HG03097 (cell line): ENCODE measurements at regions not wholly inside any gene's neighbourhood (a gene's known extent, or its start where the extent isn't known, plus 50 kb on each side); places are given as distances from the start of the nearest gene placed in this dataset.
"Not testable (repeated sequence)": the region's sequence is repeated elsewhere in the genome, so short reads cannot be mapped to it uniquely, and the experiment has no call there.

Experiments used
- ATAC-seq: cut with Tn5 transposase; IDR thresholded peaks from one replicate; pipeline ENCODE4 v1.9.1; 2021; ENCODE audit not compliant: unreplicated experiment, low FRiP score

DNA sequence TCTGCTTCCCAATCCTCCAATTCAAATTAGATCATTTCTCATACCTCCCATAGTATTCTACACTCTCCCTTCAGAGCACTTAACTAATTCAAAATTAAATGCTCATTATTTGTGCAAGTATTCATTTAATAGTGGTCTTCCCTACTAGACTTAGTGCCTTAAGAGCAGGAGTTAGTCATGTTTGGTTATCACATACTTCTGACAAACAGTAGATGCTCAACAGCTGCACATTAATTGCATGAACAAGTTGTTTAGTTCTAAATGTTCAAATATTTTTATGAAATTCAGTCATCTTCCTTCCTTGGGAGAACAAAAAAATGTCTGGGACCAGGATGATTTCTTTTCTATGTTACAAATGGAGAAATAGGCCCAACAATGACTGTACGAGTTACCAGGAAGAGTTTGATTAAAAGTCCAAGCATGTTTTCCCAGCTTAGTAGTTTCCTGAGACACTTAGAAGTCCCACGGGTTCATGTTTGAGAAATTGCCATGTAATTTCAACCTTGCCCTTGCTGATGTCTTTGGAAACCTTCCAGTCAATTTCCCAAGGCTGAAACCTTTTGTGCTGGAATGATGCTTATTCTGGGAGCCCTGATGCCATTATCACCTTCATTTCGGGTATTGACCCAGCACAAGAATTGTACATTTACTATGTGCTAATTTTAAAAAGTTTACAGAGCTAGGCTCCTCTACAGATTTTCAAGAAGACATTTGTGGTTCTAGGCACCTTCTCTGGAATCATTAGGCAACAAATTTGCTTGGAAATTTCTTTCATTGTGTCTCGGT lies 437.9 kb upstream of the PLXNA2 start:
- no peak for ATAC-seq

DNA sequence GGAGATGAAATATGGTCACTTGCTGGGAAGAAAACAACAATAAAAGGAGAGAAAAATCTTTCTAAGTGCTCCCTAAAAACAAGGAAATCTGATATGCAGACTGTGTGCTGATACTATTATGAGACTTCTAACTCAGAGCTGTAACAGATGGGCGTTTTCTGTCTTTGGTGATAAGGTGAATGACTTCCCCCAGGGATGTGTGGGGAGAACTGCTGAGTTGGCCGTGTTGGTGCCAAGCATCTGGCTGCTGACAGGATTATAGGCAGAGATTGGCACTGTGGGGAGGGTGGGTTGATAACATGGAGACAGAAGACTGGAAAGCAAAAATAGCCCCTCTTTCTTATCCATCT lies 438.5 kb upstream of the PLXNA2 start:
- no peak for ATAC-seq

DNA sequence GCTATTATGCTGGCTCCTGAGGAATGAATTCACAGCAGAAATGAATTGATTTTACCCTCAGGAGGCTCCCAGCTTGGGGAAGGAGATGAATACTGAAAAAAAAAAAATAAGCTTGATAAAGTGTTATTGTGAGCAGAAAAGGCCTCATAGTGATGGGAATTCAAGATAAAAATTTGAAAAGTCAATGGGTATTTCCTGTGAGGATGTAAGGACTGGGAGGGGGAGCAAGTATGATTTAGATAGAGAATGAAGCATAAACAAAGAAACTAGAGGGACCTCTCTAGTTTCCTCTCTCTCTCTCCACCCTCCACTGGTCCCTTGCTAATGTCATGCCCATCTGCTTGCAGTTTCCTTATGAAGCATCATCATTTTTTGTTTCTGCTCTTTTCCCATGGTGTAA lies 439.0 kb upstream of the PLXNA2 start:
- no peak for ATAC-seq

DNA sequence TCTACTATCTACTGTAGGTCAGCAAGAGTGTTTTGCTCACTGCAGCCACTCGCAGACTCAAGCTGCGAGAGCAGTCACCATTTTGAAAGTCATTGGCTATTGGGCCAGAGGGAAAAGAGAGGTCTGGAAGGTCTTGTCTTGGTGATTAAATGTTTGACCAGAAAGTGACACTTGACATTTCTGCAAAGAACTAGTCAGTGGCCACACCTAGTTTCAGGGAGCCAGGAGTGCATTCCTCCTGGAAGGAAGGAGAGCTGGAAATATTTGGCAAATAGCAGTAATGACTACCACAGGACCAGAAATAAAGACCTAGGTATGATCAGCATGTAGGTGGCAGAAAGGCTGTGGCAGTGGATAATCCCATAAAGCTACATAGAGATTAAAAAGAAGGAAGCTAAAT lies 440.0 kb upstream of the PLXNA2 start:
- no peak for ATAC-seq

DNA sequence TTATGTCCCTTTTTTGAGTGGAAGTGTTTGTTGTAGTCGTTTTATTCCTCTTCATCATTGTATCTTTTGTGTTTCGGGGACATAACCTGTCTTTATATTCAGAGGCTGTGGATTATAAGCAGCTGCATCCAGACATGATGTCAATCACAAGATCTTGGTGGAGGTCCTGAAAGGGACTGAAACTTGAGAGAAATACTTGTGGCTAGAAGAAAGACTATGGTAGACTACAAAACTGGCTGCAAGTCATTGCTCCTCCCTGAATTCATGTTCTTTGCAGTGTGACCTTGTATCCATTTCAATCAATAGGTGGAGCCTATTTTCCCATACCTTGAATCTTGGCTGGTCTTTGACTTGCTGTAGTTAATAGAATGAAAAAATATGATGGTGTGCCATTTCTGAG lies 442.4 kb upstream of the PLXNA2 start:
- ATAC-seq: no peak

DNA sequence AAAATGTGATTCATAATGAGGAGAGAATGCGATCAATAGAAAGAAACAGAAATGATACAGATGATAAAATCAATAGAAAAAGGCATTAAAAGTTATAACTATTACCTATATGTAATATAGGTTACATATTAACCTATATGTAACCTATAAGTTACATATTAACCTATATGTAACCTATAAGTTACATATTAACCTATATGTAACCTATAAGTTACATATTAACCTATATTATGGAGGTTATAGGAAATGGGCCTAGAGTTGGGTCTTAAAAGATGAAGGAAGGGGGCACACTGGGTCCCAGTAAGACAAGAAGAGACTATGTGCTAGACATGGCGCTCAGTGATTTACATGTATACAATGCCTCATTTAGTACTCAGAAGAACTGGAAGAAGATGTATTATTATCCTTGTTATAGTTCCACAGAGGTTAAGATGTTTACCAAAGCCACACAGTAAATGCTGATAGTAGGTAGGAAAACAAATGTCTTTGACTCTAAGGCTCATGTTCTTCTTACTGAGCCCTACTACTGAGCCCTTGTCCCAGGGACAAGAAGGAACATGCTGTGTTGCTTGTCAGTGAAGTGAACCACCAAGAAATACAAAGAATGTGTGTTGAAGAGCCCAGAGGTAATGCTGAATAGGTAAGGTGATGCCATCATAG lies 444.6 kb upstream of the PLXNA2 start:
- no peak for ATAC-seq

DNA sequence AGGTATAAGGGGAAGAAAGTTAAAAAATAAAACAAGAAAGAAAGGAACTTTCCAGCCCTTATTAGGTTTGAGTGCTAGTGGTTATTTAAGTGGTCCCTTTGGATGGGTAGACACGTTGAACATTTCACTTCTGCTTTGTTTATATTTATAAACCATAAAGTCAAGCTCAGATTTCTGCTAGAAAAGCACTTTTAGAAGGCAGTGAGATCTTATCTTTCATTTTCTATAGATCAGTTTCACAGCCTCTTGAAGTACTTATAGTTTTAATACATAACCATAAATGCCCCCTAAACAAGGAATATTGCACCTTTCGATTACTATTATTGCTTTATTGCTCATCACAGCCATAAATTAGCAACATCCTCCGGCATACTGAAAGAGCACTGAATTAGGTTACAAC lies 446.8 kb upstream of the PLXNA2 start:
- no peak for ATAC-seq

DNA sequence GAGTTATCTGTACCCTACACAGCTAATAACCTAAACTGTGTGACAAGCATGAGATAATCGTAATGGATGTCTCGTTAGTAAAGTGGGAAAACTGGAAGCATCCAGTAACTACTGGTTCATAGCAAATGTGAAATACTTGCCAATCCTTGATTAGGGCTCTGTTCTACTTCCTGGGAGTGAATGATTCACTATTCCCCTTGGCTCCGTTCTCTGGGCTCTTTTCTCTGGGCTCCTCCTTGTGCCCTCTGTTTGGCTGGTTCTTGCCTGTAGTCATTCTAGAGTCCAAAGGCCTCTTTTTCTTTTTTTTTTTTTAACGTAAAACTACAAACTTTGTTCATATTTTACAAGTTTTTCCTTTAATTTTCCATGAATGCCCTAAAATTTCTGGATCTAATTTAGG lies 465.8 kb upstream of the PLXNA2 start:
- no peak for ATAC-seq

DNA sequence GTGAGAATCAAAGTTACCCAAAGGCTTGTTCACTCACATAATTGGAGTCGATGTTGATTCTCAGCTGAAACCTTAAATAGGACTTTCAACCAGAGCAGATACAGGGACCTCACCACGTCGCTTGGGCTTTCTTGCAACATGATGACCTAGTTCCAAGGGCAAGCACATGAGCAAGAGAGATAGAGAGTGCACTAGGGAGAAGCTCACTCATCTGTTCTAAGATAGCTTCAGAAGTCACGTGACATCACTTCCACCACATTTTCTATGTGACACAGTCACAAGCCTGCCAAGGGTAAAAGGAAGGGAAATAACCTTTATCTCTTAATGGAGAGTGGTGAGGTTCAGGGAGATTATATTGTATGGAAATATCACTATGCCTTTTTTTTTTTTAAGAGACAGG lies 470.1 kb upstream of the PLXNA2 start:
- ATAC-seq: no peak

DNA sequence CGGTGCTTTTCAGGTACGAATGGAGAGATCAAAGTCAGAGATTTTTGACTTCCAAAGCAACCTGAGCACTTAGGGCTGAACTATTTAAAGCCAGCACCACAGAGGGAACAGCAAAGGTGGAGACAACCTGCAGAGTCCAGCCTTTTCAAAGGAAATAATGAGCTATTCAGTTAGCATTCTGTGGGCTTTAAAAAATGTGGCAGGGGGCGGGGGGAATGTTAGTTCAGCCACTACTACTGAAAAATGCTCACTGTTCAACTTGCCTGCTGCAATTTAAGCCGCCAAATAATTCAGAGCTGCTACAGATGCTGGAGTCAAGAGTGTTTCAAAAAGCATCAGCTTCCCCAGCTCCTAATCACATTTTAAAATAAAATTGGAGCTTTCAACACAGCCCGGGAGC lies 473.3 kb upstream of the PLXNA2 start:
- ATAC-seq: no peak

DNA sequence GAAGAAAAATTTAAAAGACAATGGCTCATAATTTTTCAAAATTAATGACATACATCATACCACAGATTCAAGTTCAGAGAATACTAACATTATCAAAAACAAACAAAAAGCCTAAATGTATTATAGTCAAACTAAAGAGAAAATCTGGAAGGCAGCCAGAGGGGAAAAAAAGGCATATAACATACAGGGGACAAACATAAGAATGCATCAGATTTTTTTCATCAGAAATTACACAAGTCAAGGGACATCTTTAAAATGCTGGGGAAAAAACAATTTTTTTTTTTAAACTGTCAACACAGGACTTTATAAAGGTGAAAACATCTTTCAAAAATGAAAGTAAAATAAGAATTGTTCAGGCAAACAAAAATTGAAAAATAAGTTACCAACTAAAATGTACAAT lies 478.4 kb upstream of the PLXNA2 start:
- no peak for ATAC-seq

DNA sequence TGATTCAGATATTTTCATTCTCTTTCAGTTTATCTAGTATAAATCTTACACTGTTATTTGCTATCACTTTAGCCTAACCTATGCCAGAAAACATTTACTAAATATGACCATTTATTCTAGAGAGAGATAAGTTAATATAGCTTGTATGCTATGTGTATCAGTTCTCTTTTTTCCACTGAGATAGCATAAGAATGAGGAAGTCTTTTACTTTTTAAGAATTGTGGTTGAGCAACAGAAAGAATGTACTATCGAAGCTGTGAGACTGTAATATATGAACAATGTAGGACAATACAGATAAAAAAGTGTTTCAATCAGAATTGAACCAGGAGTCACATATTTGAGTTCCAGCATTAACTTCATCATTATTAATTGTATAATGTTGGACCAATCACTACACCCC lies 479.9 kb upstream of the PLXNA2 start:
- no peak for ATAC-seq

DNA sequence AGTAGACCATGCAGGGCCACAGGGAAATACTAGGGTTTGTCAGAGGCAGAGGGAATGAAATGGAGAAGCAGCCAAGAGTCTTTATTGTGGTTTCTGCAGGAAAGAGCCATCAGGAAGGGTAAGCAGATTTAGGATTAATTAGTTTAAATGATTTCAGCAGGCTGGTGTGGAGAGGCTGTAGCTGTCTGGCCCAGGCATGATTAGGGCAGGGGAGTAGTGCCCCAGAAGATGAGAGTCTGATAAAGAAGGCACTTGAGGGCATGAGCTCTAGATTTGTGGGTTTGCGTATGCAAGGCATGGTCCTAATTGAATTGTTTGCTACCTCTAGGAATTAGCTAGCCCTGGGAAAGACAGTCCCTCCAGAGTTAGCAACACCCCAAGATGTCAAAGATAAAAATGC lies 484.6 kb upstream of the PLXNA2 start:
- no peak for ATAC-seq

DNA sequence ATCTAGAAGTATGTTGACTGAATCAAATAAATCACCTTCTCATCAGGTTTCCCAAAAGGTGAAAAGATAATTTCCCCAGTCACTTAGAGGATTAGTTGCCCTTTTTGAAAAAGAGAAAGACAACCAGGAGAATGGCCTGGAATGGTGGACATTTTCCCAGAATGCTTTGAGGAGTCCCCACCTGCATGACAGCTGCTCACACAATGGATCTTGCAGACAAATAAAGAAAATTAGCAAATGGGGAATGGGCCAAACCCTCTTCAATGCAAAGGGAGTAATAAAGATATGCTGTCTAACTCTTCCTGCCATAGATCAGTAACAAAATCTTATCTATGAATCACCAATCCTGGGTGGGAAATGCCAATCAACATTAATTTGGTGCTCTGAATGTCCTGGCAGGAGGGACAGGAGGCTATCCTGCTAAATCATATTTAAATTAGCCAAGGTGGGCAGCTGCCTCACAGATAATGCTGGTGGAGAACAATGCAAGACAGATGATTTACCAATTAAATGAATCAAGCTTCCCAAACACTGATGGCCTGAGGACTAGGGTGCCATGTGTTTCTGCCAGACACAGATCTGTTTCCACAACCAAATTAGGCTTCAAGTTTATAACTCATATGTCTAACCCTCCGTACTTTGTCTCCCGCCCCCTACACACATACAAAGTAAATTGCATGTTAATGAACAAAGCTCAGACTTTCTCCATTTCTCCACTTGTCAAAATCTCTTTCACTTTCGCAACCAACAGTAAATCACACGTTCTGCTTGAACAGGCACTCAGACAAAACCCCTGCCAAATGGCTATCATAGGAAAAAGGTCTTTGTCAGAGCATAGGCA lies 488.0 kb upstream of the PLXNA2 start:
- ATAC-seq: peak; percentile 91

DNA sequence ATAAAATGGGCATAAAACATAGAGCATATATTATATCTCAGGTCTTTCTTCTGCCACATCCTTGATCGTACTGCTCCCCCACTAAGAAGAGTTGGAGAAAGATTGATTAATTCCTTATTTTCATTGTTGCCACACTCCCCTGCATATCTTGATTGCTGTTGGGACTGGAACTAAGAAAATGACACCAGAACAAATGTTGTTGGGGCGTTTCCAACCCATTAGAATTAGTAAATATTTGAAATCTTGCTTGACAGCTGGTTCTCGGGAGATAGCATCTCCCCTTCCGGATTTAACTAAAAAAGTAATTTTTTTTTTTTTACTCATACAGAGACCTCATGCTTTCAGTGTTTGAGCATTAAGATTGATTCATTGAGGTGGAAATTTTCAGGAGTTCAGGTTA lies 493.0 kb upstream of the PLXNA2 start:
- ATAC-seq: no peak

DNA sequence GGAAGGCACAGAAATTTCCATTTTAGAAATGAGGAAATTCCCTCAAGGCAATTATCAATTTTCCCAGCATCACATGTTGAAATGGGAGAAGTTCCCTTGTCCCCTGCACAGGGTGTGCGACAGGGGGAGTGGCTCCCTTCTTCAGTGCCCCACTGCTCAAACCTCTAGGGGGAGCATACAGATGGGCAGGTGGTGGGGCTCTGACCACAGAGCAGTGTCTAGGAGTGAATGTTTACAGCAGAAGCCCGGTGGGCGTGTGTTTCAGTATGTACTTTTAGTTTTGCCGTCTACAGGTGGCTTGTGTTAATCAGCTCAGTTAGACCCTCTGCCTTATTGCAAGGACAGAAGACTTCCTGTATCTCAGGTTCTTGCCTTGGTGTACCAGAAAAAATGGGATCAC lies 493.7 kb upstream of the PLXNA2 start:
- ATAC-seq: no peak

DNA sequence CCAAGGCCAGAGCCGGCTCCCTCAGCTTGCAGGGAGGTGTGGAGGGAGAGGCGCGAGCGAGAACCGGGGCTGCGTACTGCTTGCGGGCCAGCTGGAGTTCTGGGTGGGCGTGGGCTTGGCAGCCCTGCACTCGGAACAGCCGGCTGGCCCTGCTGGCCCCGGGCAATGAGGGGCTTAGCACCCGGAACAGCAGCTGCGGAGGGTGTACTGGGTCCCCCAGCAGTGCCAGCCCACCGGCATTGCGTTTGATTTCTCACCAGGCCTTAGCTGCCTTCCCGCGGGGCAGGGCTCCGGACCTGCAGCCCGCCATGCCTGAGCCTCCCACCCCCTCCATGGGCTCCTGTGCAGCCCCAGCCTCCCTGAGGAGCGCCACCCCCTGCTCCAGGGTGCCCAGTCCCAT lies 495.5 kb upstream of the PLXNA2 start:
- ATAC-seq: not testable (repeated sequence)

DNA sequence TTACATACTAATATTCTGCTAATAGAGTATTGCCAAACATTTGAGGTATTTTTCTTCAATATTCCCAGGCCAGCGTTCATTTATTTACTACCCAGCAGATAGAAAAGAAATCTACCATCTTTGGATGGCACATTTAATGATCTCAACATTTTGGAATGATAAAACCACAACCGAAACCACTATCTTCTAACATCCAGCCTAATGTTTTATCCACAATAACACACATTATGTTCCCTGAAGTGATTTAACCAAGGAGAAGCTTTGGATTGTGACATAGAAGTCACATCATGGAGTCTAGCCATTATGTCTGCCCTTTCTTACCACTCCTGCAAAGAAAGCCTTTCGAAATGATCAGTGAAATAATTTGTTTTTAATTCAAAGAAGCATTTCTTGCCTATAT lies 497.1 kb upstream of the PLXNA2 start:
- no peak for ATAC-seq

DNA sequence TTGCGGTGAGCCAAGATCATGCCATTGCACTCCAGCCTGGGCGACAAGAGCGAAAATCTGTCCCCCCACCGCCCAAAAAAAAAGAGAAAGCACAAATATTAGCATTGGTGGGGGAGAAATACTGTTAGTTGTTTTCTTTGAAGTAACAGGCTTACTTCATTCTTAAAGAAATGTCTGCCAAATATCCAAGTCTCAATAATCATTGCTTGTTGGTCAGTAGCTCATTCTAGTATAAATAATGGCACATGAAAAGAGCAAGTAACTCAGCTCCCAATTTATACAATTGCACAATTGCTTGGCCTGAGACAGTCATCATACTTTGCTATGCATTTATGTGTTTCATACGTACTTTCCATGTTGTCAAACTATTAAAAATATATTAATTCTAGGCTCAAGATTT lies 499.2 kb upstream of the PLXNA2 start:
- ATAC-seq: no peak

DNA sequence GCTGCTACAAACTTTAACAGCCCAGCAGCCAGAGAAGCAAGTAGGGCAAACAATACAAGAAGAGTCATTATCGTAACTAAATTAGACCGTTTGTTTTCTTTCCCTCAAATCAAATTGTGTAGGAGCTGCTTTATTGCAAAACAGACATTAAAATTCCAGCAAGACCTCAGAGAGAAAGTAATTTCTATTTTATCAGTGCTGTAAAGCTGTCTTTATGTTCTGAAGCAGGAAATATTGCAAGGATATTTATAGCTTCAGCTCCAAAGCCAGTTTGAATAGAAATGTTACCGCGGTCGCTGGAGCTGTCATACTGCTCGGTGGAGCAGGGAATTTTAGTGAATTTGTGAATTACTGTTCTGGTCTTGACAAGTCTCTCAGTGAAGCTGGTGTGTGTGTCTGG lies 503.8 kb upstream of the PLXNA2 start:
- ATAC-seq: no peak

DNA sequence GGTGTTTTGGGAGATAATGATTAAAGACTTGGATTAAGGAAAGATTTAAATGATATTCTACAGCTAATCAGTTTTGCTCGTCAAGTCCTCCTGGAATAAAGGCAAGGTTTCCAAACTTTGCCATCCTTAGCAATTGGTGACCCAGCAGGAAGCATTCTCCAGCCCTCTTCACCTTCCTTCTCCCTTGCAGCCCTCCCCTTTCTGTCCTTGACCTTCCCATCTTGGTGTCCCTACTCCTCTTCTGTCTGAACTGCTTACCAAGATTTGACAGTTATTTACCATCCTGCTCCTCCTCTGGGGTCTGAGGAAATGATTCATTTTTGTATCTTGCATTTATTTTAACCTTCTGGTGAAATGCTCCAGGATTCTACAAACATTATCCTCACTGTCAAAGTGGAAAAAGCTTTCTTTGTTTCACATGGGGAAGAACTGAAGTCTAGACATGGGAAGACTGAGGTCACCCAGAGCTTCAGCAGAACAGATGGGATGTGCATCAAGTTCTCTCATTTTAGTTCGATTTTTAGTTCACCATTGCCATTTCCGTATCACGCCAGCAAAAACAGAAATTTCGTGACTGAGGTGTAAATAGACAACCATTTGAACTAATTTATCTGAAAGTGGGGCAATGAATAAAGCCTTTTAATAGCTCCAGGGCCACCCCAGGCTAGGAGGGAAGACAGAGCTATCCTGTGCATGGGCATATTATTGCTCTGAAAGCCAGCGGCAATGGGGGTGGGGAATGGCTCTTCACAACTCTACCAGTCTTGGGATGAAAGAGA lies 504.4 kb upstream of the PLXNA2 start:
- no peak for ATAC-seq
